ENCODE measurements at regions not wholly inside any gene's neighbourhood (a gene's known extent, or its start where the extent isn't known, plus 50 kb on each side); places are given as distances from the start of the nearest gene placed in this dataset.
"Not testable (repeated sequence)": the region's sequence is repeated elsewhere in the genome, so short reads cannot be mapped to it uniquely, and the experiment has no call there.

DNA sequence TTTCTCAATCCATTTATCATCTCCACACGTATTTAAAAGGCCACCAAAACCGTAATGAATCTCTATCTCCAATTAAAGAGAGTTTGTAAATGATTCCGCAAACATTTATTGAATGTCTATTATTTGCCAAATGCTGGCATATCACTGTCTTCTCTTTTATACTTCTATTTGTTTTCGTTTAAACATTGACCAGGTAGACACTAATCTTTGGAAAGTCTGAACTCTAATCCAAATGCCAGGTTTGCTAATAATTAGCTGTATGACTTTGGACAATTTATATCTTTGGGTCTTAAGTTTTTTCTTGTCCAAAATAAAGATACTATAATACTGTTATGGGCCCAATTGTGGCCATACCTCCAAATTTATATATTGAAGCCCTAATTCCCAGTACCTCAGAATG is 299.2 kb upstream of the TBX18 start:
- H3K27me3 ChIP-seq (ENCODE audit: control insufficient read depth in 2 of 2, insufficient read depth in 1 of 2, low read length in 1 of 2), result no peaks in the 10 kb centered on the region
- no peaks in the 10 kb centered on the region for H3K4me1 ChIP-seq (ENCODE audit: control insufficient read depth in 2 of 2, insufficient read depth in 2 of 2, low read length in 2 of 2)
- DNase-seq (ENCODE audit: low read depth in 6 of 9, low spot score in 9 of 9), result no peak
- H3K9me3 ChIP-seq (ENCODE audit: control insufficient read depth in 2 of 2, insufficient read depth in 1 of 2, low read length in 1 of 2), result no peaks in the 10 kb centered on the region
- H3K36me3 ChIP-seq (ENCODE audit: control insufficient read depth in 2 of 2, insufficient read depth in 2 of 2, low read length in 1 of 2), result no peaks in the 10 kb centered on the region
- H3K4me3 ChIP-seq (ENCODE audit: low read length in 2 of 2), result no peak overlapping the region
- no peak overlapping the region for H3K27ac ChIP-seq (ENCODE audit: low read depth in 1 of 2, low read length in 1 of 2)
- 73% methylated on average over 4 of the region's 4 CpGs for WGBS

DNA sequence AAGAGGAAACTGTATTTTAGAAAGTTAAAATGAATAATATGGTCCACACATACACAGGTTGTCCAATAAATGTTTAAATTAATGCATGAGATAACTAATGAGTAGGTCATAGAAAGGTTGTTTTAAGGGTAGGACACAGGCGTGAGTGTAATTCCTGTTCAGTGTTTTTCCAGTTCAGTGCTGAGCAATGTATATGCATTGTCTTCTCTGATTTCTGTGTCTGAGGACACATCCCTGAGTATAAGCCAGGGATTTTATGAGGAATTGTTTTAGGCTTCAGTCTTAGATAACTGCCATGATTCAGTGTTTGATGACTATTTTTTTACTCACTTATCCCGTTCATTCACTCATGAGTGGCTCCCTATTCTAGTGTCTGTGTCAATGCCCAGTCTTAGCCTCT is 298.5 kb upstream of the TBX18 start:
- Histone ChIP-seq H3K4me1 (ENCODE audit: control insufficient read depth in 2 of 2, insufficient read depth in 2 of 2, low read length in 2 of 2) (no peaks in the 10 kb centered on the region), H3K27me3 (ENCODE audit: control insufficient read depth in 2 of 2, insufficient read depth in 1 of 2, low read length in 1 of 2) (no peaks in the 10 kb centered on the region), H3K27ac (ENCODE audit: low read depth in 1 of 2, low read length in 1 of 2) (no peak overlapping the region), H3K9me3 (ENCODE audit: control insufficient read depth in 2 of 2, insufficient read depth in 1 of 2, low read length in 1 of 2) (no peaks in the 10 kb centered on the region), H3K36me3 (ENCODE audit: control insufficient read depth in 2 of 2, insufficient read depth in 2 of 2, low read length in 1 of 2) (no peaks in the 10 kb centered on the region), H3K4me3 (ENCODE audit: low read length in 2 of 2) (no peak overlapping the region)
- 94% methylated on average over 2 of the region's 2 CpGs for WGBS
- DNase-seq (ENCODE audit: low read depth in 6 of 9, low spot score in 9 of 9), result no peak

GRCh38 chr6:85058806-85059205 is 294.4 kb upstream of the TBX18 start:
- H3K27me3 ChIP-seq (ENCODE audit: control insufficient read depth in 2 of 2, insufficient read depth in 1 of 2, low read length in 1 of 2), result no peaks in the 10 kb centered on the region
- H3K4me1 ChIP-seq (ENCODE audit: control insufficient read depth in 2 of 2, insufficient read depth in 2 of 2, low read length in 2 of 2), result no peaks in the 10 kb centered on the region
- no peaks in the 10 kb centered on the region for H3K9me3 ChIP-seq (ENCODE audit: control insufficient read depth in 2 of 2, insufficient read depth in 1 of 2, low read length in 1 of 2)
- H3K36me3 ChIP-seq (ENCODE audit: control insufficient read depth in 2 of 2, insufficient read depth in 2 of 2, low read length in 1 of 2), result no peaks in the 10 kb centered on the region
- no peak overlapping the region for H3K27ac ChIP-seq (ENCODE audit: low read depth in 1 of 2, low read length in 1 of 2)
- WGBS, result 16% methylated on average over 2 of the region's 2 CpGs
- no peak for DNase-seq (ENCODE audit: low read depth in 6 of 9, low spot score in 9 of 9)
- H3K4me3 ChIP-seq (ENCODE audit: low read length in 2 of 2), result no peak overlapping the region

DNA sequence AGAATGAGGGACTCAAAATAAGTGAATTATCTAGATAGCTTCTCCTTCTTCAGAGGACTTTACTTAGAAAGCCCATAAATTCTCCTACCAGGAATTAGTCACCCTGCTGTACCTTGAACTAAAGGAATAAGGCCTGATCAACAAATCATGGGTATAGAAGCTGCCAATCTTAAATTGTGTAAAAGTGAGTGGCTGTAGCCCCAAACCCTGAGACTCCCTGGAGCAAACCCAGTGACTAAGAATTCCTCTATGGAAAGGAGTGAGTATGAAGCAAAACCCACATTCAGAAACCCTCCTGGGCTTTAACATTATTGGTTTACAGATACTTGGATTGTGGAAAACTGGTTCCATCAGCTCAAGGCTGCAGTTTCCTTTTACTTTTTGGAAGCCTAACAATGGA is 285.8 kb upstream of the TBX18 start:
- Histone ChIP-seq H3K4me1 (ENCODE audit: control insufficient read depth in 2 of 2, insufficient read depth in 2 of 2, low read length in 2 of 2) (no peaks in the 10 kb centered on the region), H3K36me3 (ENCODE audit: control insufficient read depth in 2 of 2, insufficient read depth in 2 of 2, low read length in 1 of 2) (no peaks in the 10 kb centered on the region), H3K9me3 (ENCODE audit: control insufficient read depth in 2 of 2, insufficient read depth in 1 of 2, low read length in 1 of 2) (no peaks in the 10 kb centered on the region)

DNA sequence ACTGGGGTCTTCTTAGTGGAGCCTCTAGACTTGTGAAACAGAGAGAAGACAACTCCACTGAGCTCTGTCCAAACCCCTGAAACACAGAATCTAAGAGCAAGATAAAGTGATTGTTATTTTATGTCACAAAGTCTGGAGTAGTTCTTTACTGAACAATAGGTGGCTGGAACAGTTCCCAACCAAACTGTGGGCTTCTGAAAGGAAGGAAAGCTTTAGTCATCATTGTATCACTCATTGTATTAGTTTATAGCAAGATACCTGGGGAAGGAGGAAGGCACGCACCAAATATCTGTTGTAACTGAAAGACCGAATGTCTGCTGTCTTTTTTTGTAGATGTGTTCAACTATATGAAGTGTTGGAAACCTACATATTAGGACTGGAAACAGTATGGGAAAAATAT is 284.9 kb upstream of the TBX18 start:
- WGBS, result 97% methylated on average over 2 of the region's 2 CpGs

More for the DNA sequence above, 285.8 kb upstream of the TBX18 start:
- Histone ChIP-seq H3K27ac (ENCODE audit: low read depth in 1 of 2, low read length in 1 of 2) (no peak overlapping the region), H3K27me3 (ENCODE audit: control insufficient read depth in 2 of 2, insufficient read depth in 1 of 2, low read length in 1 of 2) (no peaks in the 10 kb centered on the region), H3K4me3 (ENCODE audit: low read length in 2 of 2) (no peak overlapping the region)
- no peak for DNase-seq (ENCODE audit: low read depth in 6 of 9, low spot score in 9 of 9)

DNA sequence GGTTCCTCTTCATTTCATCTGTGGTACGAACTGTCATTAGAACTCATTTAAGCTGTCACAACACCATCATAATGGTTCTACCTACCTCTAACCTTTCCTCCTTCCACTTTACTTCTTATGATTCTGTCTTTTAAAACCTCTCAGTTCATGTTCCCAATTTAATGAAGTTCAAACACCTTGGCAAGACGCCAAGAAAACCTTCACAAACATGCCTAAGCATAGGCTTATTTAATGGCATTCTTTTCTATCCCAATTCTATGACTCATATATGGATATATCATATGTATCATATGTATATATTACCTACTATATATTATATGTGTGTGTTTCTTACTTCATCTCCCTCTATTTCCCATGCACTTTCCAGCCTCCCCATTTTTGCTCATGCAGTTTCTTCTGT is 283.4 kb upstream of the TBX18 start:
- 89% methylated on average over 2 of the region's 2 CpGs for WGBS
- H3K4me3 ChIP-seq (ENCODE audit: low read length in 2 of 2), result no peak overlapping the region
- no peaks in the 10 kb centered on the region for H3K9me3 ChIP-seq (ENCODE audit: control insufficient read depth in 2 of 2, insufficient read depth in 1 of 2, low read length in 1 of 2)
- DNase-seq (ENCODE audit: low read depth in 6 of 9, low spot score in 9 of 9), result no peak
- H3K27me3 ChIP-seq (ENCODE audit: control insufficient read depth in 2 of 2, insufficient read depth in 1 of 2, low read length in 1 of 2), result no peaks in the 10 kb centered on the region
- H3K36me3 ChIP-seq (ENCODE audit: control insufficient read depth in 2 of 2, insufficient read depth in 2 of 2, low read length in 1 of 2), result no peaks in the 10 kb centered on the region
- H3K4me1 ChIP-seq (ENCODE audit: control insufficient read depth in 2 of 2, insufficient read depth in 2 of 2, low read length in 2 of 2), result no peaks in the 10 kb centered on the region
- H3K27ac ChIP-seq (ENCODE audit: low read depth in 1 of 2, low read length in 1 of 2), result no peak overlapping the region

More for the DNA sequence above, 284.9 kb upstream of the TBX18 start:
- H3K36me3 ChIP-seq (ENCODE audit: control insufficient read depth in 2 of 2, insufficient read depth in 2 of 2, low read length in 1 of 2), result no peaks in the 10 kb centered on the region
- no peak overlapping the region for H3K27ac ChIP-seq (ENCODE audit: low read depth in 1 of 2, low read length in 1 of 2)
- DNase-seq (ENCODE audit: low read depth in 6 of 9, low spot score in 9 of 9), result no peak
- H3K4me3 ChIP-seq (ENCODE audit: low read length in 2 of 2), result no peak overlapping the region
- no peaks in the 10 kb centered on the region for H3K4me1 ChIP-seq (ENCODE audit: control insufficient read depth in 2 of 2, insufficient read depth in 2 of 2, low read length in 2 of 2)
- H3K9me3 ChIP-seq (ENCODE audit: control insufficient read depth in 2 of 2, insufficient read depth in 1 of 2, low read length in 1 of 2), result no peaks in the 10 kb centered on the region
- H3K27me3 ChIP-seq (ENCODE audit: control insufficient read depth in 2 of 2, insufficient read depth in 1 of 2, low read length in 1 of 2), result no peaks in the 10 kb centered on the region

DNA sequence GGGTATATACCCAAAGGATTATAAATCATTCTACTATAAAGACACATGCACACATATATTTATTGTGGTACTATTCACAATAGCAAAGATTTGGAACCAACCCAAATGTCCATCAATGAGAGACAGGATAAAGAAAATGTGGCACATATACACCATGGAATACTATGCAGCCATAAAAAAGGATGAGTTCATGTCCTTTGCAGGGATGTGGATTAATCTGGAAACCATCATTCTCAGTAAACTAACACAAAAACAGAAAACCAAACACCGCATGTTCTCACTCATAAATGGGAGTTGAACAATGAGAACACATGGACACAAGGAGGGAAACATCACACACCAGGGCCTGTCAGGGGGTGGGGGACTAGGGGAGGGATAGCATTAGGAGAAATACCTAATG is 281.4 kb upstream of the TBX18 start:
- H3K9me3 ChIP-seq (ENCODE audit: control insufficient read depth in 2 of 2, insufficient read depth in 1 of 2, low read length in 1 of 2); DNase-seq (ENCODE audit: low read depth in 6 of 9, low spot score in 9 of 9); H3K27me3 ChIP-seq (ENCODE audit: control insufficient read depth in 2 of 2, insufficient read depth in 1 of 2, low read length in 1 of 2); H3K27ac ChIP-seq (ENCODE audit: low read depth in 1 of 2, low read length in 1 of 2); H3K36me3 ChIP-seq (ENCODE audit: control insufficient read depth in 2 of 2, insufficient read depth in 2 of 2, low read length in 1 of 2); H3K4me3 ChIP-seq (ENCODE audit: low read length in 2 of 2); H3K4me1 ChIP-seq (ENCODE audit: control insufficient read depth in 2 of 2, insufficient read depth in 2 of 2, low read length in 2 of 2): not testable (repeated sequence)
- WGBS, result 100% methylated on average over 1 of the region's 1 CpG

GRCh38 chr6:85044361-85044760 is 280.0 kb upstream of the TBX18 start:
- H3K36me3 ChIP-seq (ENCODE audit: control insufficient read depth in 2 of 2, insufficient read depth in 2 of 2, low read length in 1 of 2), result no peaks in the 10 kb centered on the region
- no peak overlapping the region for H3K4me3 ChIP-seq (ENCODE audit: low read length in 2 of 2)
- H3K27ac ChIP-seq (ENCODE audit: low read depth in 1 of 2, low read length in 1 of 2), result no peak overlapping the region
- no peaks in the 10 kb centered on the region for H3K4me1 ChIP-seq (ENCODE audit: control insufficient read depth in 2 of 2, insufficient read depth in 2 of 2, low read length in 2 of 2)
- WGBS, result 91% methylated on average over 2 of the region's 2 CpGs
- DNase-seq (ENCODE audit: low read depth in 6 of 9, low spot score in 9 of 9), result no peak
- no peaks in the 10 kb centered on the region for H3K27me3 ChIP-seq (ENCODE audit: control insufficient read depth in 2 of 2, insufficient read depth in 1 of 2, low read length in 1 of 2)
- H3K9me3 ChIP-seq (ENCODE audit: control insufficient read depth in 2 of 2, insufficient read depth in 1 of 2, low read length in 1 of 2), result no peaks in the 10 kb centered on the region

DNA sequence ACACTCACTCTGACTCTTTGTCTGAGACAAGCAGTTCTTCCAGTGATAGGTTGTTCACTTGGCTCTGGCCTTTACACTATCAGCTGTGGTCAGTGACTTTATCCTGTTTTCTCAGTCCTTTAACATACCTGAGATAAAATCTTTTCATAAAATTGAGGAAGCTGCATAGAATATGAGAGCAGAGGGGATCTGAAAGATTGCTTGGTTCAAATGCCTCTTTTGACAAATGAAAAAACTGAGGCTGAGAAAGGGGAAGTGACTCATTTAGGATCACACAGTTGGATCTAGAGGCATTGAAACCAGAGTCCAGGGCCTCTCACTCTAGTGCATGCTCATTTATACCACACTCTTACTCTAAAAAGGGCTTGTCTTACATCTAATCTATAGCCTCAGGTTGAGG is 277.0 kb upstream of the TBX18 start:
- H3K4me3 ChIP-seq (ENCODE audit: low read length in 2 of 2), result no peak overlapping the region
- DNase-seq (ENCODE audit: low read depth in 6 of 9, low spot score in 9 of 9), result no peak
- H3K9me3 ChIP-seq (ENCODE audit: control insufficient read depth in 2 of 2, insufficient read depth in 1 of 2, low read length in 1 of 2), result no peaks in the 10 kb centered on the region
- no peaks in the 10 kb centered on the region for H3K36me3 ChIP-seq (ENCODE audit: control insufficient read depth in 2 of 2, insufficient read depth in 2 of 2, low read length in 1 of 2)
- no peaks in the 10 kb centered on the region for H3K27me3 ChIP-seq (ENCODE audit: control insufficient read depth in 2 of 2, insufficient read depth in 1 of 2, low read length in 1 of 2)
- no peak overlapping the region for H3K27ac ChIP-seq (ENCODE audit: low read depth in 1 of 2, low read length in 1 of 2)
- H3K4me1 ChIP-seq (ENCODE audit: control insufficient read depth in 2 of 2, insufficient read depth in 2 of 2, low read length in 2 of 2), result no peaks in the 10 kb centered on the region

DNA sequence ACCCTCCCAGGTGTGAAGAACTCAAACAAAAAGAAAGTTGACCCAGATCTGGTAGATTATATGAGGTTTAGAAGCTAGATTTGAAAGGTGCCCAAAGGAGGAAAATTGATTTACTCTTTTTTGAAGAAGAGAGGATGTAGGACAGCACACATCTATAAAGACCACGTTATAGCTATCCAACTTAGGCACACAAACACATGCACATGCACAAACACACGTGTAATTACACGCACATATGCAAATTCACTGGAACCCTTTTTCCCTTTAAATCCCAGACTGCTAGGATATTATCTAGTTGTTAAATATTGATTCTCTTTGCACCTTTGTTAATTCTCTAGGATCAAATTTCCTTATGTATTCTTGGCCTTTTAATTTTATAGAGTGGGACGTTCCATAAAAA is 272.8 kb upstream of the TBX18 start:
- H3K4me1 ChIP-seq (ENCODE audit: control insufficient read depth in 2 of 2, insufficient read depth in 2 of 2, low read length in 2 of 2), result no peaks in the 10 kb centered on the region
- no peaks in the 10 kb centered on the region for H3K27me3 ChIP-seq (ENCODE audit: control insufficient read depth in 2 of 2, insufficient read depth in 1 of 2, low read length in 1 of 2)
- no peak overlapping the region for H3K27ac ChIP-seq (ENCODE audit: low read depth in 1 of 2, low read length in 1 of 2)
- 88% methylated on average over 4 of the region's 4 CpGs for WGBS
- no peak for DNase-seq (ENCODE audit: low read depth in 6 of 9, low spot score in 9 of 9)
- H3K36me3 ChIP-seq (ENCODE audit: control insufficient read depth in 2 of 2, insufficient read depth in 2 of 2, low read length in 1 of 2), result no peaks in the 10 kb centered on the region
- peaks cover 0 to 10% of the 10 kb centered on the region in 2 donors for H3K9me3 ChIP-seq (ENCODE audit: control insufficient read depth in 2 of 2, insufficient read depth in 1 of 2, low read length in 1 of 2)
- H3K4me3 ChIP-seq (ENCODE audit: low read length in 2 of 2), result no peak overlapping the region
